K562 (cell line): ENCODE measurements at regions not wholly inside any gene's neighbourhood (a gene's known extent, or its start where the extent isn't known, plus 50 kb on each side); places are given as distances from the start of the nearest gene placed in this dataset.

ENCODE experiments used
- ATAC-seq: fragments of 200-7000 bp; cut with Tn5 transposase; 3 replicates; pipeline ENCODE4 v1.9.1; 2020; ENCODE audit warnings: moderate library complexity
- BruUV-seq: library from RNA; stranded (reverse); fragments of 400-500 nt; replicated peaks from 2 replicates; lab custom pipeline; 2021; lab: Mats Ljungman, UMichigan
- CTCF ChIA-PET: fragments of 300-600 bp; formaldehyde crosslinking; extraction: SDS; loops from one replicate; lab custom pipeline; 2021; ENCODE audit warnings: low intra/inter-chr PET ratio; lab: Yijun Ruan, JAX
- POLR2A ChIA-PET: fragments of 300-600, 350-650 bp; sonication (Branson Sonifier 250); formaldehyde crosslinking; extraction: SDS; loops from one replicate; lab custom pipeline; 2021; ENCODE audit warnings: antibody characterized with exemption, inconsistent platforms; lab: Yijun Ruan, JAX
- DNase-seq, 4 experiments: peaks; one replicate each; pipeline versions ENCODE4 v3.0.0 to v3.0.0-alpha.2; 2011 to 2018; ENCODE audit warnings: low spot score in 3 of 4, mixed read lengths in 3 of 4; ENCODE audit errors: extremely low read depth in 1 of 4
- FAIRE-seq: peaks from 2 replicates; lab custom pipeline; 2011; peaks lifted over from hg19 to GRCh38; lab: Jason Lieb, UNC
- H2AFZ ChIP-seq: 2 replicates; pipeline ENCODE4 v1.6.0; 2011; ENCODE audit warnings: low read depth, low read length, control low read depth, inconsistent platforms
- H3K27ac ChIP-seq: fragments of 200-600 bp; 3 replicates; pipeline ENCODE4 v1.8.0; 2011; ENCODE audit warnings: low read depth, mild to moderate bottlenecking, control low read depth, inconsistent platforms, low read length, moderate library complexity, mixed read lengths; ENCODE audit errors: extremely low read depth
- H3K27me3 ChIP-seq, 2 experiments: fragments of 300-600 bp in 1 of 2; 2 replicates in 1 of 2; 3 replicates in 1 of 2; pipeline versions ENCODE4 v1.6.0 to v1.8.0; 2011; ENCODE audit warnings: inconsistent platforms in 2 of 2, low read length in 2 of 2, mild to moderate bottlenecking in 1 of 2, mixed read lengths in 1 of 2, moderate library complexity in 1 of 2; ENCODE audit not compliant: control insufficient read depth in 2 of 2, insufficient read depth in 2 of 2
- H3K36me3 ChIP-seq: fragments of 300-600 bp; 3 replicates; pipeline ENCODE4 v1.8.0; 2011; ENCODE audit warnings: mild to moderate bottlenecking, low read length, inconsistent platforms; ENCODE audit not compliant: control insufficient read depth, insufficient read depth
- H3K4me1 ChIP-seq, 2 experiments: fragments of 200-600 bp in 1 of 2; replicated peaks in 1 of 2; 2 replicates in 1 of 2; 3 replicates in 1 of 2; pipeline versions ENCODE4 v1.5.1 to v1.8.0; 2011; ENCODE audit warnings: inconsistent platforms in 2 of 2, low read length in 2 of 2, mild to moderate bottlenecking in 1 of 2, mixed read lengths in 1 of 2, moderate library complexity in 1 of 2; ENCODE audit not compliant: control insufficient read depth in 2 of 2, insufficient read depth in 2 of 2
- H3K4me2 ChIP-seq: 2 replicates; pipeline ENCODE4 v1.6.1; 2011; ENCODE audit warnings: low read length, control low read depth, inconsistent platforms, mixed read lengths; ENCODE audit not compliant: insufficient read depth
- H3K4me3 ChIP-seq: fragments of 200-600 bp; sonication (generic), shearing (Covaris generic); 2 replicates; pipeline ENCODE4 v1.5.1; 2016; ENCODE audit warnings: control low read depth, inconsistent platforms
- H3K79me2 ChIP-seq: fragments of 200-600 bp; 3 replicates; pipeline ENCODE4 v1.8.0; 2011; ENCODE audit warnings: low read length, inconsistent platforms; ENCODE audit not compliant: control insufficient read depth, insufficient read depth
- H3K9ac ChIP-seq, 2 experiments: 2 replicates each; pipeline versions ENCODE4 v1.6.0 to v1.6.1; 2011; ENCODE audit warnings: low read depth in 2 of 2, low read length in 2 of 2, control low read depth in 1 of 2, inconsistent platforms in 1 of 2, mild to moderate bottlenecking in 1 of 2, mixed read lengths in 1 of 2; ENCODE audit not compliant: insufficient read depth in 1 of 2
- H3K9me1 ChIP-seq: one replicate; pipeline ENCODE4 v1.6.0; 2011; ENCODE audit warnings: inconsistent platforms, mild to moderate bottlenecking, low read length, moderate library complexity; ENCODE audit not compliant: control insufficient read depth, insufficient read depth
- H3K9me3 ChIP-seq: replicated peaks from 2 replicates; pipeline ENCODE4 v1.5.1; 2011; ENCODE audit warnings: low read depth, low read length, inconsistent platforms; ENCODE audit not compliant: control insufficient read depth, insufficient read depth
- H4K20me1 ChIP-seq: replicated peaks from 2 replicates; pipeline ENCODE4 v1.6.1; 2011; ENCODE audit warnings: low read length, inconsistent platforms, mixed read lengths; ENCODE audit not compliant: control insufficient read depth, insufficient read depth
- C11orf30 ChIP-seq: fragments of 450-650 bp; IDR thresholded peaks from 2 replicates; pipeline ENCODE4 v1.6.1; 2016; ENCODE audit warnings: low read depth, mild to moderate bottlenecking
- E2F4 ChIP-seq: sonication (generic); formaldehyde crosslinking; IDR thresholded peaks from 2 replicates; pipeline ENCODE4 v1.8.0; 2022; ENCODE audit warnings: mild to moderate bottlenecking, low read depth, missing genetic modification reagents
- EHMT2 ChIP-seq: fragments of 450-650 bp; IDR thresholded peaks from 2 replicates; pipeline ENCODE4 v1.6.1; 2018; ENCODE audit warnings: antibody characterized with exemption
- HLTF ChIP-seq: fragments of 450-650 bp; IDR thresholded peaks from 2 replicates; pipeline ENCODE4 v1.6.1; 2016
- LCOR ChIP-seq: sonication (generic); formaldehyde crosslinking; IDR thresholded peaks from 2 replicates; pipeline ENCODE4 v1.8.0; 2022; ENCODE audit warnings: mild to moderate bottlenecking, missing genetic modification reagents
- MAFF ChIP-seq: IDR thresholded peaks from 2 replicates; pipeline ENCODE4 v1.6.1; 2012; ENCODE audit warnings: low read length, improper control_type of control experiment
- NONO ChIP-seq, 2 experiments: fragments of 200-400 bp in 1 of 2; fragments of 450-650 bp in 1 of 2; formaldehyde crosslinking in 1 of 2; IDR thresholded peaks; 2 replicates each; pipeline ENCODE4 v1.6.1; 2017; ENCODE audit warnings: low read depth in 2 of 2, mild to moderate bottlenecking in 2 of 2, moderate library complexity in 2 of 2, low read length in 1 of 2
- NR1H2 ChIP-seq: sonication (generic); formaldehyde crosslinking; IDR thresholded peaks from 2 replicates; pipeline ENCODE4 v1.4.0; 2020; ENCODE audit warnings: mild to moderate bottlenecking, missing genetic modification reagents
- PCBP2 ChIP-seq: fragments of 200-400 bp; formaldehyde crosslinking; IDR thresholded peaks from 2 replicates; pipeline ENCODE4 v1.6.1; 2018; ENCODE audit warnings: low read length, low read depth, mild to moderate bottlenecking, moderate library complexity; ENCODE audit not compliant: poor library complexity, severe bottlenecking
- ZNF263 ChIP-seq: sonication (generic); formaldehyde crosslinking; IDR thresholded peaks from 2 replicates; pipeline ENCODE4 v1.8.0; 2022; ENCODE audit warnings: mild to moderate bottlenecking, missing genetic modification reagents, borderline replicate concordance
- ZNF316 ChIP-seq: fragments of 450-650 bp; IDR thresholded peaks from 2 replicates; pipeline ENCODE4 v1.6.1; 2016
- ZNF324 ChIP-seq: fragments of 250-450 bp; sonication (Bioruptor Pico); IDR thresholded peaks from 2 replicates; pipeline ENCODE4 v1.4.0; 2020; ENCODE audit warnings: mild to moderate bottlenecking
- ZNF445 ChIP-seq: fragments of 250-450 bp; sonication (Bioruptor Pico); IDR thresholded peaks from 2 replicates; pipeline ENCODE4 v1.4.0; 2020; ENCODE audit warnings: low read depth, mild to moderate bottlenecking, moderate library complexity
- in situ Hi-C: fragments of 300-500 bp; cut with MboI; formaldehyde crosslinking; loops from 4 replicates; pipeline ENCODE4 v1.15.0; 2018; ENCODE audit warnings: inconsistent platforms, mixed read lengths
- intact Hi-C: fragments of 100-400 bp; cut with micrococcal nuclease; formaldehyde crosslinking; loops from 2 replicates; pipeline ENCODE4 v1.14.2; 2022

DNA sequence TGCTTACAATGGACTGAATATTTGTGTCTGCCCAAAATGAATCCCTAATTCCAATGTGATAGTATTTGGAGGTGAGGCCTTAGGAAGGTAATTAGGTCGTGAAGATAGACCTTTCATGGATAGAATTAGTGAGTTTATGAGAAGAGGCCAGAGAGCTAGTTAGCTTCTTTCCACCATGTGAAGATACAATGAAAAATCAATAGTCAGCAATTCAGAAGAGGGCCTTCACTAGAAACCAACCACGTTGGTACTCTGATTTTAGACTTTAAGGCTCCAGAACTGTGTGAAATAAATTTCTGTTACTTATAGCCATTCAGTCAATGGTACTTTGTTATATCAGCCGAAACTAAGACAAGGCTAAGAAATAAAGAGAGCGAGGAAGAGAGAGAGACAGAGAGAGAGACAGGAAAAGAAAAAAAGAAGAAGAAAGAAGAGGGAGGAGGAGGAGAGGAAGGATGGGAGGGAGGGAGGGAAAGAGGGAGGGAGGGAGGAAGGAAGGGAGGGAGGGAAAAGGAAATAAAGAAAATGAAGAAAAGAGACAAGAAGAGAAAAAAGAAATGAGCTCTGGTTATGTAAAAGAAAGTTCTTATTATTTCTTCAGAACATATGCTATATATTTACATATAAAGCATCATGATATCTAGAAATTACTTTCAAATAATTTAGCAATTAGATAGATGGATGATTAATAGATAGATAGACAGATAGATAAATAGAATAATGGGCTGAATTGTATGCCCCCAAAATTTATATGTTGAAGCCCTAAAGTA, 1725.3 kb downstream of the EFNA5 start (continued):
- TF ChIP-seq ZNF263 (no peak), LCOR (CRISPR knock-in tag) (no peak), C11orf30 (0 out of 2 replicates have a peak, but pooled peaks have one; percentile 18), PCBP2 (peak; percentile 81), E2F4 (CRISPR knock-in tag) (no peak), EHMT2 (no peak), ZNF445 (CRISPR knock-in tag) (no peak), MAFF (peak; percentile 47), ZNF316 (peak; percentile 54), NONO (IDR thresholded peaks at IDR 0.05; ENCODE audit: low read depth in 2 of 2, low read length in 1 of 2) (no peak), NR1H2 (no peak)

GRCh38 chr5:105940181-105940580, 1730.6 kb downstream of the EFNA5 start:
- Histone ChIP-seq H3K9me1 (no peaks in the 10 kb centered on the region), H3K27ac (no peak overlapping the region), H4K20me1 (no peaks in the 10 kb centered on the region), H3K4me3 (no peak overlapping the region), H2AFZ (no peak overlapping the region), H3K4me1 (no peaks in the 10 kb centered on the region), H3K79me2 (no peaks in the 10 kb centered on the region), H3K36me3 (no peaks in the 10 kb centered on the region), H3K27me3 (no peaks in the 10 kb centered on the region)
- no peak for ATAC-seq
- DNase-seq: no peak
- CTCF ChIA-PET: no interaction called here
- no TSS peak for BruUV-seq
- FAIRE-seq: no peak
- intact Hi-C loops: no loop called here
- TF ChIP-seq ZNF324 (CRISPR knock-in tag) (no peak), HLTF (no peak)
- TF ChIP-seq, all 486 proteins: peak for 0
- POLR2A ChIA-PET: no interaction called here
- H3K9me3 ChIP-seq: no peaks in the 10 kb centered on the region
- H3K9ac ChIP-seq: no peak overlapping the region
- in situ Hi-C loops: no loop called here
- H3K4me2 ChIP-seq: no peak overlapping the region
